Activated CD4-positive, alpha-beta T cell treated with anti-CD3 and anti-CD28 coated beads for 24 hours (primary cell): ENCODE measurements at regions not wholly inside any gene's neighbourhood (a gene's known extent, or its start where the extent isn't known, plus 50 kb on each side); places are given as distances from the start of the nearest gene placed in this dataset.

Experiments
- DNase-seq, 2 donors: peaks; one replicate each; pipeline ENCODE4 v3.0.0-alpha.2; 2020; ENCODE audit warnings: low read depth in 2 of 2

- DNase-seq: no peak
Observed at GRCh38 chr11:32039149-32039548, 51.7 kb upstream of the RCN1 start.

- no peak for DNase-seq
Observed at GRCh38 chr11:32034680-32035079, 56.2 kb upstream of the RCN1 start.

GRCh38 chr11:32034149-32034548 lies 56.7 kb upstream of the RCN1 start:
- DNase-seq: no peak

- no peak for DNase-seq
Observed at GRCh38 chr11:32033491-32033890, 57.4 kb upstream of the RCN1 start.

- DNase-seq: no peak
Observed at GRCh38 chr11:32033067-32033466, 57.8 kb upstream of the RCN1 start.

- DNase-seq: no peak
Observed at GRCh38 chr11:32032478-32032877, 58.4 kb upstream of the RCN1 start.

GRCh38 chr11:32032052-32032451 lies 58.8 kb upstream of the RCN1 start:
- no peak for DNase-seq

GRCh38 chr11:32030875-32031503 lies 59.9 kb upstream of the RCN1 start:
- no peak for DNase-seq

GRCh38 chr11:32029721-32030120 lies 61.2 kb upstream of the RCN1 start:
- no peak for DNase-seq

- no peak for DNase-seq
Observed at GRCh38 chr11:32028201-32028600, 62.7 kb upstream of the RCN1 start.

GRCh38 chr11:32026766-32027165 lies 64.1 kb upstream of the RCN1 start:
- no peak for DNase-seq

GRCh38 chr11:32024948-32025347 lies 65.9 kb upstream of the RCN1 start:
- DNase-seq: no peak

- no peak for DNase-seq
Observed at GRCh38 chr11:32023370-32024305, 67.2 kb upstream of the RCN1 start.

- DNase-seq: no peak
Observed at GRCh38 chr11:32018672-32019071, 72.2 kb upstream of the RCN1 start.

GRCh38 chr11:32016111-32016510 lies 74.8 kb upstream of the RCN1 start:
- no peak for DNase-seq

- DNase-seq: no peak
Observed at GRCh38 chr11:32015427-32015826, 75.4 kb upstream of the RCN1 start.

- no peak for DNase-seq
Observed at GRCh38 chr11:32013603-32014002, 77.3 kb upstream of the RCN1 start.

- DNase-seq: no peak
Observed at GRCh38 chr11:32012049-32012448, 78.8 kb upstream of the RCN1 start.

- no peak for DNase-seq
Observed at GRCh38 chr11:32008880-32009551, 81.9 kb upstream of the RCN1 start.

- no peak for DNase-seq
Observed at GRCh38 chr11:32006799-32007388, 84.0 kb upstream of the RCN1 start.

GRCh38 chr11:32005786-32006416 lies 85.0 kb upstream of the RCN1 start:
- DNase-seq: no peak

- no peak for DNase-seq
Observed at GRCh38 chr11:32003335-32003734, 87.5 kb upstream of the RCN1 start.
